Ishikawa (cell line): ENCODE measurements at regions not wholly inside any gene's neighbourhood (a gene's known extent, or its start where the extent isn't known, plus 50 kb on each side); places are given as distances from the start of the nearest gene placed in this dataset.

Experiments
- TEAD4 ChIP-seq: IDR thresholded peaks from 2 replicates; pipeline ENCODE4 v1.6.1; 2012
- USF1 ChIP-seq: IDR thresholded peaks from 2 replicates; pipeline ENCODE4 v1.6.1; 2012

DNA sequence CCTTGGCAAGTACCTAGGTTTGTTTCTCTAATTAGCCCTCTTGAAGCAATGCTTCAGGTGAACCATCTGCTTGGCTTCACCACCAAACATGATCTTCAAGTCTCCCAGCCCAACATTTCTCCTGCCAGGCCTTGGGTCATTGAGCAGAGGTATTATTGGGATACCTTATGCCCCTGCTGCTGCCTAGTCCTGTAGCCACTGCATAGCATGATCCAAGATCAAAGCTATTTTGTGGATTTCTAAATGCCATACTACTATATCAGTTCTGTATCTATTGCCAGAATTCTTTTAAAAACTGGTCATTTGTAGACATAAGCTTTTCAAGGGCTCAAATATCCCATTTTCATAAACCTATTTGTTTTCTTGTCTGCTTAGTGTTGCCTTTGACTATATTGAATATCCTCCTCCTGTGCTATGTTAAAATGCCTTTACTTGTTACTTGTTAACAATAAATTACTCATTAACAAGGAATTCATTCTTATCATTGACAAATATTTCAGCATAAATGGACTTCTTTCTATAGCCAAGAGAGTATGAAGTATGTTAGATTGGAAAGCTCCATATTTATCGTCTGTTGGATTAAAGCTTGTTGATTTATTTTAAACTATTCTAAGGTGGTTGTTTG is 204.5 kb upstream of the RBBP8 start:
- no peak for TF ChIP-seq TEAD4
- no peak for TF ChIP-seq USF1
